NOMO-1 (cell line): ENCODE measurements at regions not wholly inside any gene's neighbourhood (a gene's known extent, or its start where the extent isn't known, plus 50 kb on each side); places are given as distances from the start of the nearest gene placed in this dataset.
A peak's percentile ranks its signal among the peaks of the same experiment; 100 is the strongest.

ENCODE experiments used
- DNase-seq, 2 experiments: peaks; one replicate each; lab custom pipeline; 2025; ENCODE audit not compliant: unreplicated experiment in 2 of 2; lab: John Stamatoyannopoulos, UW

GRCh38 chr3:99131876-99132275 is 230.4 kb upstream of the DCBLD2 start:
- no peak for DNase-seq

GRCh38 chr3:99128725-99129505 is 227.4 kb upstream of the DCBLD2 start:
- no peak for DNase-seq

GRCh38 chr3:99128235-99128634 is 226.7 kb upstream of the DCBLD2 start:
- DNase-seq, result no peak

- DNase-seq, result no peak
Measured at GRCh38 chr3:99126316-99126715, 224.8 kb upstream of the DCBLD2 start.

GRCh38 chr3:99119385-99119784 is 217.9 kb upstream of the DCBLD2 start:
- no peak for DNase-seq

GRCh38 chr3:99118381-99118780 is 216.9 kb upstream of the DCBLD2 start:
- no peak for DNase-seq

GRCh38 chr3:99114565-99115291 is 213.2 kb upstream of the DCBLD2 start:
- no peak for DNase-seq

- DNase-seq, result no peak
Measured at GRCh38 chr3:99111235-99111634, 209.7 kb upstream of the DCBLD2 start.

GRCh38 chr3:99110401-99110800 is 208.9 kb upstream of the DCBLD2 start:
- no peak for DNase-seq

GRCh38 chr3:99108508-99108907 is 207.0 kb upstream of the DCBLD2 start:
- DNase-seq, result no peak

GRCh38 chr3:99094606-99095005 is 193.1 kb upstream of the DCBLD2 start:
- DNase-seq, result no peak

- DNase-seq, result no peak
Measured at GRCh38 chr3:99087277-99087676, 185.8 kb upstream of the DCBLD2 start.

GRCh38 chr3:99084826-99085225 is 183.3 kb upstream of the DCBLD2 start:
- no peak for DNase-seq

- DNase-seq, result no peak
Measured at GRCh38 chr3:99084156-99084555, 182.7 kb upstream of the DCBLD2 start.

- no peak for DNase-seq
Measured at GRCh38 chr3:99071096-99071495, 169.6 kb upstream of the DCBLD2 start.

GRCh38 chr3:99069973-99070372 is 168.5 kb upstream of the DCBLD2 start:
- no peak for DNase-seq

GRCh38 chr3:99066863-99067262 is 165.4 kb upstream of the DCBLD2 start:
- DNase-seq, result no peak

- no peak for DNase-seq
Measured at GRCh38 chr3:99049164-99049563, 147.7 kb upstream of the DCBLD2 start.

- no peak for DNase-seq
Measured at GRCh38 chr3:99041747-99042146, 140.3 kb upstream of the DCBLD2 start.

GRCh38 chr3:99031778-99032177 is 130.3 kb upstream of the DCBLD2 start:
- DNase-seq, result no peak

GRCh38 chr3:99023590-99024192 is 122.2 kb upstream of the DCBLD2 start:
- DNase-seq, result peak in 1 of 2 experiments; percentile 39

GRCh38 chr3:99021466-99021865 is 120.0 kb upstream of the DCBLD2 start:
- DNase-seq, result no peak
